Tibial nerve (tissue), 3 donors: ENCODE measurements at regions not wholly inside any gene's neighbourhood (a gene's known extent, or its start where the extent isn't known, plus 50 kb on each side); places are given as distances from the start of the nearest gene placed in this dataset.

Source experiments
- CTCF ChIP-seq, 5 experiments: fragments of 200-600 bp in 3 of 5; fragments of 450-650 bp in 2 of 5; sonication (generic) in 3 of 5; IDR thresholded peaks; one replicate each; pipeline ENCODE4 v1.5.1; 2016 to 2019; ENCODE audit warnings: antibody characterized with exemption in 5 of 5, mild to moderate bottlenecking in 3 of 5, moderate library complexity in 2 of 5
- POLR2A ChIP-seq, 2 donors: fragments of 450-650 bp; IDR thresholded peaks; one replicate each; pipeline ENCODE4 v1.6.1; 2017; ENCODE audit warnings: antibody characterized with exemption in 2 of 2, mild to moderate bottlenecking in 2 of 2, moderate library complexity in 2 of 2

GRCh38 chr13:99829161-99829560 lies 142.4 kb downstream of the ZIC5 start:
- TF ChIP-seq POLR2A (IDR thresholded peaks at IDR 0.05) (no peak), CTCF (IDR thresholded peaks at IDR 0.05) (no peak)
